Peyer's patch (tissue), 4 donors: ENCODE measurements at regions not wholly inside any gene's neighbourhood (a gene's known extent, or its start where the extent isn't known, plus 50 kb on each side); places are given as distances from the start of the nearest gene placed in this dataset.

ENCODE experiments used
- DNase-seq, 3 donors: peaks; one replicate each; pipeline ENCODE4 v3.0.0-alpha.2; 2017 to 2019
- H3K27ac ChIP-seq, 4 donors: fragments of 200-600 bp; sonication (generic); one replicate each; pipeline ENCODE4 v1.5.1; 2016 to 2019
- H3K27me3 ChIP-seq, 2 donors: fragments of 200-600 bp; sonication (generic); one replicate each; pipeline ENCODE4 v1.5.1; 2019
- H3K36me3 ChIP-seq, 3 donors: fragments of 200-600 bp; sonication (generic); one replicate each; pipeline ENCODE4 v1.5.1; 2016 to 2019
- H3K4me1 ChIP-seq, 4 donors: fragments of 200-600 bp; sonication (generic); one replicate each; pipeline ENCODE4 v1.5.1; 2016 to 2019
- H3K4me3 ChIP-seq, 4 donors: fragments of 200-600 bp; sonication (generic); 1 replicate in 3 of 4; 2 replicates in 1 of 4; pipeline ENCODE4 v1.5.1; 2016 to 2019; ENCODE audit warnings: mild to moderate bottlenecking in 1 of 4
- H3K9me3 ChIP-seq, 4 donors: fragments of 200-600 bp; sonication (generic); one replicate each; pipeline ENCODE4 v1.5.1; 2016 to 2019; ENCODE audit warnings: mild to moderate bottlenecking in 1 of 4
- CTCF ChIP-seq, 6 experiments: fragments of 450-650 bp in 4 of 6; fragments of 200-600 bp in 2 of 6; sonication (generic) in 1 of 6; IDR thresholded peaks; one replicate each; pipeline ENCODE4 v1.5.1; 2017 to 2019; ENCODE audit warnings: antibody characterized with exemption in 6 of 6, mild to moderate bottlenecking in 3 of 6, moderate library complexity in 1 of 6
- POLR2A ChIP-seq, 2 donors: fragments of 450-650 bp; IDR thresholded peaks; one replicate each; pipeline ENCODE4 v1.5.1; 2017; ENCODE audit warnings: antibody characterized with exemption in 2 of 2, mild to moderate bottlenecking in 2 of 2, moderate library complexity in 2 of 2

DNA sequence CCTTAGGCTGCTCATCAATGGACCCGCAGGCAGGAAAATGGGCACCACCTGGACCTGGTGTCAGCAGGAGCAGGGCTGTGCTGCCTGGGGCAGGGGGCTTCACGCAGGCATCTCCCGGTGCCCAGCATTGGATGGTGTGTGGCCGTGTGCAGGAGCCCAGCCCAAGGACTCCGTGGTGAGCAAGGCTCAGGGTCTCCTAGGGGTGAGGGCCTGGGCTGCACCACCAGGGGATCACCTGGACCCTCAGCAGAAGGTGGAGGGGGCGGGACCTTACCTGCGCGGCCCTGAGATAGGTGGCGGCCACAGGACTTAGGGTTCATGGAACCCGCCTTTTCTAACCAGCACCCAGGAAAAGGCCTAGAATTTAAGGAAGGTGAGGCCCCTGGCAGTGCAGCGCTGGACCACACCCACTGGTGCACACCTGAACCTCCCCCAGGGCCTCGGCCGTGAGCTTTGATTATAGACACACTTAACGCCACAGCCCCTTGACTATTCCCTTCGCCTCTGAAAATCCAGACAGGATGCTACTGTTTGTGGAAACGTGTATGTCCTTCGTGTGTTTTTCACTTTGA is 89.0 kb downstream of the TMEM18 start:
- TF ChIP-seq POLR2A (IDR thresholded peaks at IDR 0.05) (no peak), CTCF (IDR thresholded peaks at IDR 0.05) (no peak)
- Histone ChIP-seq H3K27me3 (no peaks in the 10 kb centered on the region), H3K9me3 (no peaks in the 10 kb centered on the region), H3K27ac (no peak overlapping the region), H3K4me1 (no peaks in the 10 kb centered on the region), H3K4me3 (no peak overlapping the region), H3K36me3 (no peaks in the 10 kb centered on the region)
- DNase-seq, result no peak

DNA sequence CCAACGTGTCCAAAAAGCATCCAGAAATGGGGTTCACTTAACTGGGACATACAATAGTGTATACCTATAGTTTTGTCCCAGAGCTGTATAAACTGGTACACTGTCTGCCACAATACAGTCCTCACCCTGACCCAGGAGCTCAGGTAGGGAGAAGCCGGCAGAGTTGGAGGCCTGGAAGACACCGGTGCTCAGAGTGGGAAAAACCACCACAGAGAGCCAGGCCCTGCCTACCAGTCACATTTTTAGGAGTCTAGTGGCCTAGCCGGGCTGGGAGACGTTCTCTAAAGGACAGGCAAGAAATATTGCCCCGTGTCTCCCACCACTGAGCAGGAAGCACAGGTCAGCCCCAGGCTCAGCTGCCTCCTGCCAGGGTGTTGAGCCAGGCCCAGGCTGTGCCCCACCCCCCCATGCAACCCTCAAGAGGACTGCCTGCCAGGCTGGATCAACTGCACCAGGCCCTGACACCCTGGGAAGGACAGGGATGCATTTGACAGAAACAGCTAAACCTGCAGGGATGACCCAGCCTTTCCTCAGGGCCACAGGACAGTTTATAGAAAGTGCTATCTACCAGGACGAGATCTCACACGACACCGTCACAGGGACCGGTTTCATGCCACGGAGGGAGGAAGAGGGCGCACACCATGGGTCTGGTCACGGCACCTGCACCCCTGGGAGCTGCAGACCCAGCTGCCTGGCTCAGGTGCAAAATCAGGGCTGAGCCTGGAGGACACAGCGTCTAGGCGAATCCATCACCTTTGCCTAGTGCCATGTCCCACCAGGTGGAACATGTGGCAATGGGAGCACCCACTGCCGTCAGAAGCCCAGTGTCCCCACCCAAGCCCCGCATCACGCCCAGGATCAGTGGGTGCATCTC is 89.9 kb downstream of the TMEM18 start:
- H3K4me3 ChIP-seq, result no peak overlapping the region
- no peaks in the 10 kb centered on the region for H3K36me3 ChIP-seq
- no peaks in the 10 kb centered on the region for H3K9me3 ChIP-seq
- no peak for DNase-seq
- no peaks in the 10 kb centered on the region for H3K27me3 ChIP-seq
- no peak for TF ChIP-seq CTCF (IDR thresholded peaks at IDR 0.05)
- no peak for TF ChIP-seq POLR2A (IDR thresholded peaks at IDR 0.05)
- H3K27ac ChIP-seq, result no peak overlapping the region
- H3K4me1 ChIP-seq, result no peaks in the 10 kb centered on the region

DNA sequence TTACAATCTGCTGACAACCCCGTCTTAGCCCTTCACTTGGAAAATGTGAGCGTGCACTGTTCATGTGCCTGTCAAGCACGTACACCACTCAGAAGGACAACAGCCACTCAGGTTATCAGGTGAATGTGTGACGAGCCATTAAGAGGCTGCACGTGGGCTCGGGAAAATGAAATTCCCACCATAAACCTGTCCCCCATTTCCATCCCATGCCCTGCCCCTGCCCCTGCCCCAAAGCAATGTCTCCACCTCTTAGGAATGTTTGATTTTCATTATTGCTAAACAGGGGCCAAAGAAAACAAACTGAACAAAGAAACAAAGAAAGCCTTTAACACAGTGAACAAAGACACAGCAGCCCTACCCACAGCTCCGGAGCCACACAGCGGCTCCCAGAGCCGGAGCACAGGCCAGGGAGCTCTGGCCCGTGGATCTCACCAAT is 90.5 kb downstream of the TMEM18 start:
- Histone ChIP-seq H3K4me3 (no peak overlapping the region), H3K9me3 (no peaks in the 10 kb centered on the region), H3K36me3 (no peaks in the 10 kb centered on the region), H3K27ac (no peak overlapping the region), H3K27me3 (no peaks in the 10 kb centered on the region), H3K4me1 (no peaks in the 10 kb centered on the region)
- no peak for TF ChIP-seq POLR2A (IDR thresholded peaks at IDR 0.05)
- TF ChIP-seq CTCF (IDR thresholded peaks at IDR 0.05), result no peak
- DNase-seq, result no peak

DNA sequence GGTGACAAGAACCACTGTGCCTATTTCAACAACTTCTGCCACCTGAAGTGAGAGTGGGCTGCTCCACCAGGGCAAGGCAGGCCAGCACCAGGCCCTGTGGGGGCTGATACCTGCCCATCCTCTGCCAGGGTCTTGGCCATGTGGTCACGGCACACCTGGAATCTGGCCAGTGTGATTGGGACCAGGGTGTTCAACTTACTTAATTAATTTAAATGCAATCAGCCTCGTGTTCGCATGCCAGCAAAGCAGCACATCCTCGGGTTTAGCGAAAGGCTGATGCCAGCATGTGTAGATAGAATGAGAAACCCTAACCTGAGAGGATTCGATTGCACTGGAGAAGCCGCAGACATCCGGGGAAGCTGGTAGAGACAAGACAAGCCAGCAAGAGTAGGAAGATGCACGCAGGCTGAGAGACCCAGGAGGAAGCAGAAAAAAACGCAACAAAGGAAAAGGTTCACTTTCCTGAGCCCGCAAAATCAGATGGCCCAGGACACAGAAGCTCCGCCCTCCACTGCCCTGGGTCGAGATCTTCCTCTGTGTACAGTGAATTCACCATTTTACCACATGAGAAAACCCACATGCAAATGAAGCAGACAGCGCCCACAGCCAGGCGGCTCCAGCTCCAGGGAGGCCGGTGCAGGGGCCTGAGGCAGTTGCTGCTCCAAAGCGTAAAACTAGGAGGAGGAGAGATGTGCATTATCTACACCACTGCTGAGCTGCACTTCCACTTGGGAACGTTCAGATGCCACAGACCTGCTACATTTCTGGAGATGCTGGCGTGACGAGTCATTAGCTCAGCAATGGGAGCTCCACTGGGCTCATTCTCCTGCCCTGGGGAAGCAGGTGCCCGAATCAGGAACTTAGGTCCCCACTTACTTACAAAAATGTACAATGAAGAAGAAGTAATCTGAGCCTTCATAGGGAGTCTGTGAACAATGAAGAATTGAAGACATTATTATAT is 92.1 kb downstream of the TMEM18 start:
- H3K27me3 ChIP-seq, result no peaks in the 10 kb centered on the region
- no peak overlapping the region for H3K4me3 ChIP-seq
- H3K4me1 ChIP-seq, result no peaks in the 10 kb centered on the region
- H3K9me3 ChIP-seq, result no peaks in the 10 kb centered on the region
- no peaks in the 10 kb centered on the region for H3K36me3 ChIP-seq
- no peak overlapping the region for H3K27ac ChIP-seq
- TF ChIP-seq CTCF (IDR thresholded peaks at IDR 0.05) (no peak), POLR2A (IDR thresholded peaks at IDR 0.05) (no peak)
- DNase-seq, result peak in 2 of 3 donors; percentile 43 to 58

GRCh38 chr2:583666-584065 is 93.5 kb downstream of the TMEM18 start:
- H3K27me3 ChIP-seq, result no peaks in the 10 kb centered on the region
- no peak overlapping the region for H3K27ac ChIP-seq
- no peaks in the 10 kb centered on the region for H3K4me1 ChIP-seq
- TF ChIP-seq POLR2A (IDR thresholded peaks at IDR 0.05) (no peak), CTCF (IDR thresholded peaks at IDR 0.05) (no peak)
- DNase-seq, result no peak
- H3K9me3 ChIP-seq, result no peaks in the 10 kb centered on the region
- H3K4me3 ChIP-seq, result no peak overlapping the region
- no peaks in the 10 kb centered on the region for H3K36me3 ChIP-seq
